Left colon (tissue), 2 donors: ENCODE measurements at regions not wholly inside any gene's neighbourhood (a gene's known extent, or its start where the extent isn't known, plus 50 kb on each side); places are given as distances from the start of the nearest gene placed in this dataset.

Experiments
- microRNA-seq, 2 donors: library from miRNA; unstranded; fragments of <30 nt; microRNA quantifications; one replicate each; pipeline versions ENCODE4 v1.1.0 to v1.2.0, GENCODE V29; 2020
- donor health status: DM: no; HTN: no; CAD: no.
- donor health status: DM: yes; HTN: yes; CAD: no.

Small RNA genes lying in the stretch of these regions (microRNA-seq; reads per million reads assigned to microRNA genes)
- gene MIR3679, result 5.9 to 8.2 reads per million in 2 donors
